SH-SY5Y (cell line): ENCODE measurements at regions not wholly inside any gene's neighbourhood (a gene's known extent, or its start where the extent isn't known, plus 50 kb on each side); places are given as distances from the start of the nearest gene placed in this dataset.

Source experiments
- GATA2 ChIP-seq: IDR thresholded peaks from 2 replicates; pipeline ENCODE4 v1.6.1; 2011; ENCODE audit warnings: mild to moderate bottlenecking, low read depth, low read length
- GATA3 ChIP-seq: IDR thresholded peaks from 2 replicates; pipeline ENCODE4 v1.6.1; 2011; ENCODE audit warnings: low read depth, mild to moderate bottlenecking, low read length, moderate library complexity

DNA sequence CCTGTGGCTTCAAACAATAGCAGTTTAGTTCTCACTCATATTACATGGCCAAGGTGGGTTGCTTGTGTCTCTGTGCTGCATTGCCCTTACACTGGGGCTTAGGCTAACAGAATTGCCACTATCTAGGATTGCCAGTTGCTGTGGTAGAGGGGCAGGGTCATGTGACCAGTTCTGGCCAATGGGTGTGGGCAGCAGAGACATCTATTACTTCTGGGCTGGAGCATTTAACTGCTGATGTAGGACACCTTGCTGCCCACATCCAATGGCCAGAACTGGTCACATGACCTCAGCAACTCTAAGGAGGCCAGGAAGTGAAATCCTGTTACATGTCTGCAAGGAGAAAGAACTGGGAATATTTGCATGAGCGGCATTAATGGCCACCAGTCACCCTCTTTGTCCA lies 199.3 kb downstream of the C9orf152 start:
- TF ChIP-seq GATA2 (no peak), GATA3 (no peak)
